ENCODE measurements at regions not wholly inside any gene's neighbourhood (a gene's known extent, or its start where the extent isn't known, plus 50 kb on each side); places are given as distances from the start of the nearest gene placed in this dataset.

DNA sequence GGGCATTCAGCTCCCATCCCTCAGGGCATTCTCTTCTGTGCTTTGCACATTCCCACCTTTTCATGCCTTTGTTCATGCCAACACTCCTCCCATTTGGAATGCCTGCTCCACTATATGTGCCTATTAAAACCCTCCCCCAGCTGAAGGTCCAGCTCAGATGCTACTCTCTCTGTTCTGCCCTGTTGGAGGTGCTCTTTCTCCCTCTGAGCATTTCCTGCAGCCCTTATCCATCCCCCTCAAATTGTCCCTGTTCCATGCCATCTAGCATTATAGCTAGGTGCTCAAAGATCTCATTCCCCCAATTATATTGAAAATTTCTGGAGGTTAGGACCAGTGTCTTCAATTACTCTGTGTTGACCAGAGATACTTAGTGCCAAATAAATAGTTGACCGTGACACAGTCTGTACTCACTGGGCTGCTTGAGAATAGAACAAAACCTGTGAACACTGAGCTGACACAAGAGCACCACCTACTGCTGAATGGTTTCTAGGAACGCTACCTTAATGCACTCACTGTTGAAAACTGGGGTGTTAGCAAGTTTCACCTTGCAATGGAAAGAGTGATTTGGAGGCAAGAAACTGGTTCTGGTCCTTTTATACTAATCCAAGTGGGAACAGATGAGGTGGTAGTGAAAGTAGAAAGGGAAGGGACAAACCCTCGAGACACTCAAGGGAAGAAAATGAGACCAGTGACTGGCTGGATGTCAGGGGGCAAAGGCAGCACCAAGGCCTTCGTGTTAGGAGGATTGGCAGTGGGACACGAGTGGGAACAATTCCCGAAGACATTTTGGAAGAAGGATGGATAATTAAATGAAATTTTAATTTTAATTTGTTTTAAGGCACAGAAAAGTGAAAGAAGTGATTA is 289.8 kb upstream of the ROPN1 start:
- TF ChIP-seq POLR2A (IDR thresholded peaks at IDR 0.05) (no peak), CTCF (IDR thresholded peaks at IDR 0.05) (peak in 3 of 5 experiments; percentile 21 to 51 (median 27)), EP300 (IDR thresholded peaks at IDR 0.05) (no peak)
